GM13977 (cell line): ENCODE measurements at regions not wholly inside any gene's neighbourhood (a gene's known extent, or its start where the extent isn't known, plus 50 kb on each side); places are given as distances from the start of the nearest gene placed in this dataset.

Experiments
- DNase-seq: peaks from one replicate; pipeline ENCODE4 v3.0.0; 2012; ENCODE audit warnings: low spot score
- CTCF ChIP-seq: IDR thresholded peaks from 2 replicates; pipeline ENCODE4 v1.5.1; 2012; ENCODE audit warnings: mild to moderate bottlenecking, control low read depth; ENCODE audit not compliant: insufficient read depth; ENCODE audit errors: extremely low read depth, missing control alignments
- in situ Hi-C: fragments of 300-500 bp; cut with MboI; formaldehyde crosslinking; loops from one replicate; pipeline ENCODE4 v1.12.0; 2022; ENCODE audit warnings: low sequenced_read_pairs, low pct_unique_long_range_greater_than_20kb, mixed read lengths, inconsistent platforms; ENCODE audit not compliant: unreplicated experiment

- in situ Hi-C loops = no loop called here
- no peak for DNase-seq
- TF ChIP-seq CTCF = no peak
Observed at GRCh38 chr2:13770279-13770678, 862.2 kb upstream of the LRATD1 start.

GRCh38 chr2:13779996-13780395, 852.5 kb upstream of the LRATD1 start:
- in situ Hi-C loops = no loop called here
- TF ChIP-seq CTCF = no peak
- no peak for DNase-seq

- no peak for DNase-seq
- in situ Hi-C loops = no loop called here
- no peak for TF ChIP-seq CTCF
Observed at GRCh38 chr2:13791019-13791547, 841.4 kb upstream of the LRATD1 start.

- DNase-seq = no peak
- TF ChIP-seq CTCF = no peak
- in situ Hi-C loops = no loop called here
Observed at GRCh38 chr2:13806539-13806938, 826.0 kb upstream of the LRATD1 start.

GRCh38 chr2:13813236-13813635, 819.3 kb upstream of the LRATD1 start:
- in situ Hi-C loops = no loop called here
- TF ChIP-seq CTCF = no peak

GRCh38 chr2:13818002-13818401, 814.5 kb upstream of the LRATD1 start:
- TF ChIP-seq CTCF = no peak
- DNase-seq = no peak
- in situ Hi-C loops = no loop called here

More at GRCh38 chr2:13813236-13813635, 819.3 kb upstream of the LRATD1 start:
- DNase-seq = no peak

- in situ Hi-C loops = no loop called here
- no peak for DNase-seq
- TF ChIP-seq CTCF = no peak
Observed at GRCh38 chr2:13819896-13820295, 812.6 kb upstream of the LRATD1 start.
